GM23338 (cell line): ENCODE measurements at regions not wholly inside any gene's neighbourhood (a gene's known extent, or its start where the extent isn't known, plus 50 kb on each side); places are given as distances from the start of the nearest gene placed in this dataset.

Source experiments
- ATAC-seq: fragments of 200-7000 bp; cut with Tn5 transposase; 3 replicates; pipeline ENCODE4 v1.9.1; 2020
- DNase-seq: peaks from one replicate; pipeline ENCODE4 v3.0.0-alpha.2; 2015; ENCODE audit warnings: low spot score
- H2AFZ ChIP-seq: fragments of 200-600 bp; sonication (generic); 2 replicates; pipeline ENCODE4 v1.8.0; 2016; ENCODE audit warnings: antibody characterized with exemption, mild to moderate bottlenecking, moderate library complexity
- H3F3A ChIP-seq: fragments of 200-600 bp; sonication (generic); replicated peaks from 2 replicates; pipeline ENCODE4 v1.8.0; 2017; ENCODE audit warnings: antibody characterized with exemption, mixed run types, low read depth
- H3K27ac ChIP-seq: fragments of 200-600 bp; sonication (generic); 2 replicates; pipeline ENCODE4 v1.6.1; 2016; ENCODE audit warnings: low read depth
- H3K27me3 ChIP-seq: fragments of 200-600 bp; sonication (generic); 2 replicates; pipeline ENCODE4 v1.8.0; 2016; ENCODE audit warnings: mild to moderate bottlenecking, mixed run types, moderate library complexity; ENCODE audit not compliant: insufficient read depth
- H3K36me3 ChIP-seq: fragments of 200-600 bp; sonication (generic); 2 replicates; pipeline ENCODE4 v1.8.0; 2016; ENCODE audit warnings: mild to moderate bottlenecking; ENCODE audit not compliant: insufficient read depth
- H3K4me1 ChIP-seq: fragments of 200-600 bp; sonication (generic); 2 replicates; pipeline ENCODE4 v1.8.0; 2016; ENCODE audit warnings: mild to moderate bottlenecking, moderate library complexity; ENCODE audit not compliant: insufficient read depth
- H3K4me2 ChIP-seq: fragments of 200-600 bp; sonication (generic); 2 replicates; pipeline ENCODE4 v1.7.1; 2017; ENCODE audit warnings: mixed run types
- H3K4me3 ChIP-seq: fragments of 200-600 bp; sonication (generic); 2 replicates; pipeline ENCODE4 v1.6.1; 2016; ENCODE audit warnings: mixed run types
- H3K79me2 ChIP-seq: fragments of 200-600 bp; sonication (generic); replicated peaks from 2 replicates; pipeline ENCODE4 v1.8.0; 2017; ENCODE audit warnings: mild to moderate bottlenecking; ENCODE audit not compliant: insufficient read depth
- H3K9me2 ChIP-seq: fragments of 200-600 bp; sonication (generic); 2 replicates; pipeline ENCODE4 v1.8.0; 2017; ENCODE audit not compliant: insufficient read depth
- H4K20me1 ChIP-seq: fragments of 200-600 bp; sonication (generic); replicated peaks from 2 replicates; pipeline ENCODE4 v1.8.0; 2017; ENCODE audit warnings: mild to moderate bottlenecking; ENCODE audit not compliant: insufficient read depth
- H3K27ac Mint-ChIP-seq: 2 replicates; pipeline ENCODE4 v1.8.0; 2020; ENCODE audit warnings: inconsistent platforms, mild to moderate bottlenecking, moderate library complexity, mixed read lengths
- H3K27me3 Mint-ChIP-seq: 3 replicates; pipeline ENCODE4 v1.8.0; 2022; ENCODE audit warnings: low read depth, mild to moderate bottlenecking, moderate library complexity, mixed read lengths, inconsistent platforms; ENCODE audit not compliant: insufficient read depth, poor library complexity
- H3K36me3 Mint-ChIP-seq: 3 replicates; pipeline ENCODE4 v1.8.0; 2021; ENCODE audit warnings: low read depth, mild to moderate bottlenecking, inconsistent platforms, moderate library complexity, mixed read lengths
- H3K4me1 Mint-ChIP-seq: 3 replicates; pipeline ENCODE4 v1.8.0; 2020; ENCODE audit warnings: mild to moderate bottlenecking, inconsistent platforms, mixed read lengths
- H3K4me3 Mint-ChIP-seq: 3 replicates; pipeline ENCODE4 v1.8.0; 2021; ENCODE audit warnings: moderate library complexity, mild to moderate bottlenecking, inconsistent platforms, mixed read lengths
- H3K9me3 Mint-ChIP-seq: 3 replicates; pipeline ENCODE4 v1.8.0; 2020; ENCODE audit warnings: moderate library complexity, mild to moderate bottlenecking, inconsistent platforms, mixed read lengths
- EZH2 ChIP-seq: fragments of 200-600 bp; sonication (generic); IDR thresholded peaks from one replicate; pipeline ENCODE4 v1.8.0; 2017; ENCODE audit warnings: antibody characterized with exemption, mild to moderate bottlenecking, low read depth; ENCODE audit not compliant: unreplicated experiment
- EZH2phosphoT487 ChIP-seq: fragments of 200-600 bp; sonication (generic); IDR thresholded peaks from one replicate; pipeline ENCODE4 v1.8.1; 2018; ENCODE audit warnings: antibody characterized with exemption; ENCODE audit not compliant: unreplicated experiment
- JUNB ChIP-seq: IDR thresholded peaks from one replicate; pipeline ENCODE4 v1.6.1; 2016; ENCODE audit warnings: antibody characterized with exemption; ENCODE audit not compliant: unreplicated experiment
- STAT1 ChIP-seq: IDR thresholded peaks from one replicate; pipeline ENCODE4 v1.6.1; 2016; ENCODE audit warnings: antibody characterized with exemption; ENCODE audit not compliant: unreplicated experiment
- ZNF114 ChIP-seq: fragments of 250-450 bp; sonication (Bioruptor Pico); IDR thresholded peaks from 2 replicates; pipeline ENCODE4 v1.5.0; 2020; ENCODE audit warnings: mild to moderate bottlenecking, moderate library complexity
- ZNF331 ChIP-seq: fragments of 250-450 bp; sonication (Bioruptor Pico); IDR thresholded peaks from 2 replicates; pipeline ENCODE4 v1.5.0; 2020; ENCODE audit warnings: low read depth, mild to moderate bottlenecking, moderate library complexity
- TF ChIP-seq, protein P1 (sequence below): fragments of 250-450 bp; sonication (Bioruptor Pico); IDR thresholded peaks from 2 replicates; pipeline ENCODE4 v1.5.0; 2020; ENCODE audit warnings: mild to moderate bottlenecking, moderate library complexity
- TF ChIP-seq, protein P2 (sequence below): IDR thresholded peaks from 2 replicates; pipeline ENCODE4 v1.6.1; 2016; ENCODE audit warnings: antibody characterized with exemption

DNA sequence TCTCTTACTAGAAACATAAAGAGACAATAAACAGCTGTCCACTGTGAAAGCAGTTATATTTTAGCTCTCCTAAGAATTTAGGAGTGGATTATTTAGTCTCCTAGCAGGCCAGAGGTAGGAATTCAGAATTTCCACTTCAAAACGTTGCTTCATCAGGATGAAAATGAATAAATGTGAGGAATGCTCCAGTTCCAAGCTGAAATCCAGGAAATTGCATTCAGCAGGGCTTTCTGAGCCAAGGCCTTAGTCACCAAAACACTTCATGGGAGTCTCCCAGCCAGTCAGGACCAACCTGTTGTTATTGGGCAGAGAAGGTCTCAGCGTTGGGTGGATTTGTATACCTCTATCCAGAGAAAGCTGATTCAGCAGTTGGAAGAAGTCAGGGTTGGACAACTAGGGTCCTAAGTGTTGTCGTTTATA is 1040.3 kb downstream of the TLE1 start (continued):
- TF ChIP-seq, protein P1, sequence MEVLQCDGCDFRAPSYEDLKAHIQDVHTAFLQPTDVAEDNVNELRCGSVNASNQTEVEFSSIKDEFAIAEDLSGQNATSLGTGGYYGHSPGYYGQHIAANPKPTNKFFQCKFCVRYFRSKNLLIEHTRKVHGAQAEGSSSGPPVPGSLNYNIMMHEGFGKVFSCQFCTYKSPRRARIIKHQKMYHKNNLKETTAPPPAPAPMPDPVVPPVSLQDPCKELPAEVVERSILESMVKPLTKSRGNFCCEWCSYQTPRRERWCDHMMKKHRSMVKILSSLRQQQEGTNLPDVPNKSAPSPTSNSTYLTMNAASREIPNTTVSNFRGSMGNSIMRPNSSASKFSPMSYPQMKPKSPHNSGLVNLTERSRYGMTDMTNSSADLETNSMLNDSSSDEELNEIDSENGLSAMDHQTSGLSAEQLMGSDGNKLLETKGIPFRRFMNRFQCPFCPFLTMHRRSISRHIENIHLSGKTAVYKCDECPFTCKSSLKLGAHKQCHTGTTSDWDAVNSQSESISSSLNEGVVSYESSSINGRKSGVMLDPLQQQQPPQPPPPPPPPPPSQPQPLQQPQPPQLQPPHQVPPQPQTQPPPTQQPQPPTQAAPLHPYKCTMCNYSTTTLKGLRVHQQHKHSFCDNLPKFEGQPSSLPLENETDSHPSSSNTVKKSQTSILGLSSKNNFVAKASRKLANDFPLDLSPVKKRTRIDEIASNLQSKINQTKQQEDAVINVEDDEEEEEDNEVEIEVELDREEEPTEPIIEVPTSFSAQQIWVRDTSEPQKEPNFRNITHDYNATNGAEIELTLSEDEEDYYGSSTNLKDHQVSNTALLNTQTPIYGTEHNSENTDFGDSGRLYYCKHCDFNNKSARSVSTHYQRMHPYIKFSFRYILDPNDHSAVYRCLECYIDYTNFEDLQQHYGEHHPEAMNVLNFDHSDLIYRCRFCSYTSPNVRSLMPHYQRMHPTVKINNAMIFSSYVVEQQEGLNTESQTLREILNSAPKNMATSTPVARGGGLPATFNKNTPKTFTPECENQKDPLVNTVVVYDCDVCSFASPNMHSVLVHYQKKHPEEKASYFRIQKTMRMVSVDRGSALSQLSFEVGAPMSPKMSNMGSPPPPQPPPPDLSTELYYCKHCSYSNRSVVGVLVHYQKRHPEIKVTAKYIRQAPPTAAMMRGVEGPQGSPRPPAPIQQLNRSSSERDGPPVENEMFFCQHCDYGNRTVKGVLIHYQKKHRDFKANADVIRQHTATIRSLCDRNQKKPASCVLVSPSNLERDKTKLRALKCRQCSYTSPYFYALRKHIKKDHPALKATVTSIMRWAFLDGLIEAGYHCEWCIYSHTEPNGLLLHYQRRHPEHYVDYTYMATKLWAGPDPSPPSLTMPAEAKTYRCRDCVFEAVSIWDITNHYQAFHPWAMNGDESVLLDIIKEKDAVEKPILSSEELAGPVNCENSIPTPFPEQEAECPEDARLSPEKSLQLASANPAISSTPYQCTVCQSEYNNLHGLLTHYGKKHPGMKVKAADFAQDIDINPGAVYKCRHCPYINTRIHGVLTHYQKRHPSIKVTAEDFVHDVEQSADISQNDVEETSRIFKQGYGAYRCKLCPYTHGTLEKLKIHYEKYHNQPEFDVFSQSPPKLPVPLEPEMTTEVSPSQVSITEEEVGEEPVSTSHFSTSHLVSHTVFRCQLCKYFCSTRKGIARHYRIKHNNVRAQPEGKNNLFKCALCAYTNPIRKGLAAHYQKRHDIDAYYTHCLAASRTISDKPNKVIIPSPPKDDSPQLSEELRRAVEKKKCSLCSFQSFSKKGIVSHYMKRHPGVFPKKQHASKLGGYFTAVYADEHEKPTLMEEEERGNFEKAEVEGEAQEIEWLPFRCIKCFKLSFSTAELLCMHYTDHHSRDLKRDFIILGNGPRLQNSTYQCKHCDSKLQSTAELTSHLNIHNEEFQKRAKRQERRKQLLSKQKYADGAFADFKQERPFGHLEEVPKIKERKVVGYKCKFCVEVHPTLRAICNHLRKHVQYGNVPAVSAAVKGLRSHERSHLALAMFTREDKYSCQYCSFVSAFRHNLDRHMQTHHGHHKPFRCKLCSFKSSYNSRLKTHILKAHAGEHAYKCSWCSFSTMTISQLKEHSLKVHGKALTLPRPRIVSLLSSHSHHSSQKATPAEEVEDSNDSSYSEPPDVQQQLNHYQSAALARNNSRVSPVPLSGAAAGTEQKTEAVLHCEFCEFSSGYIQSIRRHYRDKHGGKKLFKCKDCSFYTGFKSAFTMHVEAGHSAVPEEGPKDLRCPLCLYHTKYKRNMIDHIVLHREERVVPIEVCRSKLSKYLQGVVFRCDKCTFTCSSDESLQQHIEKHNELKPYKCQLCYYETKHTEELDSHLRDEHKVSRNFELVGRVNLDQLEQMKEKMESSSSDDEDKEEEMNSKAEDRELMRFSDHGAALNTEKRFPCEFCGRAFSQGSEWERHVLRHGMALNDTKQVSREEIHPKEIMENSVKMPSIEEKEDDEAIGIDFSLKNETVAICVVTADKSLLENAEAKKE (CRISPR knock-in tag): no peak
- TF ChIP-seq ZNF114 (CRISPR knock-in tag): no peak

DNA sequence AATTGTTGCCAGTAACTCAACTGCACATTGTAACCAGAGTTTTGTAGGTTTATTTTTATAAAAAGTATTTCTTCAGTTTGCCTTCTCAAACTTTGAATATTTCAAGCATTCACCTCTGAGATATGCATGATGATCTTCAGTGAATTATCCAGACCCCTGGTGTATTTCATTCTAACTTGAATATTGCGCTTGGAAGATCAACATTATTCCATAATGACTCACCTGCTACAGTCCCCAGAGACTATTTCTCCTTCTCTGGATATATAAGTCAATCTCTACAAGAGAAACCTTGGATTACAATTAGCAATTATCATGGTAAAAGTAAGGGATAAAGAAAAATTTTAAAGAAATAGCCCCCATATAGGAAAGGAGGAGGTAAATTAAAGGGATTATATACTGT is 1041.0 kb downstream of the TLE1 start:
- Mint-ChIP-seq H3K4me3 (no peak overlapping the region), H3K27ac (no peak overlapping the region), H3K9me3 (peaks cover 7% of the 10 kb centered on the region; the same call in 2 of the 3 replicates), H3K27me3 (no peaks in the 10 kb centered on the region), H3K4me1 (peaks cover 4% of the 10 kb centered on the region; the same call in 2 of the 3 replicates), H3K36me3 (no peaks in the 10 kb centered on the region)
- no peak overlapping the region for H3K4me2 ChIP-seq
- H3K27me3 ChIP-seq: no peaks in the 10 kb centered on the region
- no peak for DNase-seq
- H3K27ac ChIP-seq: no peak overlapping the region
- H3K4me1 ChIP-seq: no peaks in the 10 kb centered on the region; the same call in 1 of the 2 replicates
- 0 out of 2 replicates have a peak, but pooled peaks cover 3% of the 10 kb centered on the region for H3K9me2 ChIP-seq
- H3K36me3 ChIP-seq: no peaks in the 10 kb centered on the region
- no peak overlapping the region for H3K4me3 ChIP-seq
- H4K20me1 ChIP-seq: no peaks in the 10 kb centered on the region
- no peaks in the 10 kb centered on the region for H3K79me2 ChIP-seq
- no peaks in the 10 kb centered on the region for H3F3A ChIP-seq
- no peak for ATAC-seq
- no peak overlapping the region for H2AFZ ChIP-seq
- TF ChIP-seq ZNF114 (CRISPR knock-in tag): no peak
- TF ChIP-seq EZH2phosphoT487: no peak
- TF ChIP-seq, protein P1 (CRISPR knock-in tag): no peak
- no peak for TF ChIP-seq JUNB
- TF ChIP-seq STAT1: no peak
- TF ChIP-seq ZNF331: no peak
- no peak for TF ChIP-seq EZH2
- TF ChIP-seq, protein P2, sequence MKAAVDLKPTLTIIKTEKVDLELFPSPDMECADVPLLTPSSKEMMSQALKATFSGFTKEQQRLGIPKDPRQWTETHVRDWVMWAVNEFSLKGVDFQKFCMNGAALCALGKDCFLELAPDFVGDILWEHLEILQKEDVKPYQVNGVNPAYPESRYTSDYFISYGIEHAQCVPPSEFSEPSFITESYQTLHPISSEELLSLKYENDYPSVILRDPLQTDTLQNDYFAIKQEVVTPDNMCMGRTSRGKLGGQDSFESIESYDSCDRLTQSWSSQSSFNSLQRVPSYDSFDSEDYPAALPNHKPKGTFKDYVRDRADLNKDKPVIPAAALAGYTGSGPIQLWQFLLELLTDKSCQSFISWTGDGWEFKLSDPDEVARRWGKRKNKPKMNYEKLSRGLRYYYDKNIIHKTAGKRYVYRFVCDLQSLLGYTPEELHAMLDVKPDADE: no peak
